ENCODE measurements at regions not wholly inside any gene's neighbourhood (a gene's known extent, or its start where the extent isn't known, plus 50 kb on each side); places are given as distances from the start of the nearest gene placed in this dataset.

DNA sequence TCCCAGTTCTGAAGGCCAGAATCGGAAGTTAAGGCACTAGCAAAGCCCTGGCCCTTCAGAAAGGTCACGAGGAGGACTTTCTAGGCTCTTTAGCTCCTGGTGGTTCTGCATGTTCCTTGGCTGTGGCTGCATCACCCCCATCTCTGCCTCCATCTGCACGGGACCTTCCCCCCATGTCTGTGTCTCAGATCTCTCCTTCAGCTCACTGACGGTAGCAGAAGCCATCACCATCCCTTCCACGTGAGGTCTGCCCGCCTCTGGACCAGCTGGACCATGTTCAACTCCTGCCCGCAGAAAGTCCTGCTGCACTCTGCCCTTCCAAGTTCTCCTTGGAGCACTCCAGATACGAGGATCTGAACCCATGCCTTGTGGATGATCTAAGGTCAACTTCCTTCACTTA is 242.9 kb upstream of the IRX1 start:
- H3K79me2 ChIP-seq (ENCODE audit: control insufficient read depth, insufficient read depth, low read length), result no peaks in the 10 kb centered on the region
- ATAC-seq (ENCODE audit: low read depth) (no peak), DNase-seq (no peak)
- H3K36me3 ChIP-seq (replicated peaks in 1 of 2; ENCODE audit: control extremely low read depth in 1 of 2, control insufficient read depth in 1 of 2, extremely low read depth in 1 of 2, insufficient read depth in 2 of 2, low read length in 1 of 2), result no peaks in the 10 kb centered on the region
- no peaks in the 10 kb centered on the region for H3K27me3 ChIP-seq (replicated peaks in 1 of 4; ENCODE audit: control extremely low read depth in 1 of 4, control insufficient read depth in 3 of 4, insufficient read depth in 4 of 4, low read length in 3 of 4)
- H3K27me3 Mint-ChIP-seq, result no peaks in the 10 kb centered on the region
- intact Hi-C loops (cut with micrococcal nuclease), result no loop called here
- no peak overlapping the region for H2AFZ ChIP-seq (ENCODE audit: insufficient read depth, low read depth, low read length, poor library complexity, severe bottlenecking)
- H3K4me3 Mint-ChIP-seq, result no peak overlapping the region
- H3K4me1 ChIP-seq (ENCODE audit: control insufficient read depth in 2 of 2, insufficient read depth in 2 of 2, low read length in 2 of 2), result no peaks in the 10 kb centered on the region
- no peak for TF ChIP-seq EZH2 (IDR thresholded peaks at IDR 0.05; ENCODE audit: borderline replicate concordance, insufficient read depth, low read depth, low read length, poor library complexity, severe bottlenecking)
- no peak for TF ChIP-seq CTCF (IDR thresholded peaks at IDR 0.05)
- H3K9me3 ChIP-seq (ENCODE audit: control extremely low read depth in 1 of 3, control insufficient read depth in 2 of 3, insufficient read depth in 1 of 3, low read length in 2 of 3), result peaks cover 0 to 24% (median 0%) of the 10 kb centered on the region in 3 donors
- CTCF ChIA-PET, result no interaction called here
- H4K20me1 ChIP-seq (ENCODE audit: control insufficient read depth, insufficient read depth, low read length, poor library complexity, severe bottlenecking), result no peaks in the 10 kb centered on the region
- H3K4me1 Mint-ChIP-seq, result no peaks in the 10 kb centered on the region
- peaks cover 7% of the 10 kb centered on the region for H3K9me3 Mint-ChIP-seq (ENCODE audit: insufficient read depth)
- H3K4me2 ChIP-seq (replicated peaks; ENCODE audit: low read depth, low read length, poor library complexity, severe bottlenecking), result no peak overlapping the region
- POLR2A ChIA-PET, result no interaction called here
- no peak overlapping the region for H3K27ac ChIP-seq (ENCODE audit: low read length in 2 of 2)
- no peak overlapping the region for H3K9ac ChIP-seq (ENCODE audit: low read length)
- H3K4me3 ChIP-seq (ENCODE audit: control extremely low read depth in 1 of 5, extremely low read depth in 1 of 5, insufficient read depth in 1 of 5, low read depth in 2 of 5, low read length in 4 of 5), result no peak overlapping the region
- H3K27ac Mint-ChIP-seq, result no peak overlapping the region
- WGBS (ENCODE audit: insufficient coverage), result 90% methylated on average over 7 of the region's 8 CpGs

DNA sequence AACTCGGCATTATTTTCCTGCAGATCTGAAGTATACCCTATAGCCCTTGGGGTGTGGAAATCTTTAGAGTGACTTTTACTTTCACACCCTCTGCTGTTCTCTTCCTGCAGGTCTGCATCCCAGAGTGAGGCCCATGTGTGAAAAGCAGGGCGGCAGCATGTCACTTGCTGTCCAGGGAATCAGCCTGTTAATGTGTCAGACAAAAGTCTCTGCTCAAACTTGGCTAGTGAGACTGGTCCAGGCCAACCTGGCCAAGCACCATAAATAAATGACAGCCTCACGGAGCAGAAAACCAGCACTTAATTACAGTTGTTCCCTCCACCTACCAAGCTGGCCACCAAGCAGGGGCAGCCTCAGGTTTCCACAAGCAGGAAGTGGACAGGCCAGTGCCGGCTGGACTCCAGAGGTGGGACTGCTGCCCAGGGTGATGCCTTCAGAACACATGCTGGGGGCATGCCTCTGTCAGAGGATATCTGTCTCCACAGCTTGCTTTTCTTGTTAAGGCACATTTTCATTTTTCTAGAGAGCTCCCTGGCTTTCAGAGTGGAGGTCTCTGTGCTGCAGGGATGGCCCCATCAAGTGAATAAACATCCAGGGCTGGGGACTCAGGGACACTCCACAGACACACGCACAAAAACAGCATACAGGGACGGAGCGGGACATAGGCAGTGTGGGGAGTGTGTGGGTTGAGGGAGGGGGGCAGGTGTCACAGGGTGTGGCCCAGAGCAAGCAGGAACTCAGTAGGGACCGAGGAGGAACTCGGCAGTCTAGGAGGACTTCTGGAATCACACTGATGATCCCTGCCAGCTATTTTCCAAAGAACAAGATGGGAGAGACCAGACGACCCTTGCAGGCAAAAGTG is 243.8 kb upstream of the IRX1 start:
- no peak for DNase-seq
- no peak overlapping the region for H3K4me3 ChIP-seq (ENCODE audit: control extremely low read depth in 1 of 5, extremely low read depth in 1 of 5, insufficient read depth in 1 of 5, low read depth in 2 of 5, low read length in 4 of 5)
- ATAC-seq (ENCODE audit: low read depth), result no peak
- no peak overlapping the region for H3K4me3 Mint-ChIP-seq
- intact Hi-C loops (cut with micrococcal nuclease), result no loop called here
- peaks cover 0 to 28% (median 0%) of the 10 kb centered on the region in 3 donors for H3K9me3 ChIP-seq (ENCODE audit: control extremely low read depth in 1 of 3, control insufficient read depth in 2 of 3, insufficient read depth in 1 of 3, low read length in 2 of 3)
- H3K36me3 ChIP-seq (replicated peaks in 1 of 2; ENCODE audit: control extremely low read depth in 1 of 2, control insufficient read depth in 1 of 2, extremely low read depth in 1 of 2, insufficient read depth in 2 of 2, low read length in 1 of 2), result no peaks in the 10 kb centered on the region
- no peak overlapping the region for H3K4me2 ChIP-seq (replicated peaks; ENCODE audit: low read depth, low read length, poor library complexity, severe bottlenecking)
- TF ChIP-seq CTCF (IDR thresholded peaks at IDR 0.05) (no peak), EZH2 (IDR thresholded peaks at IDR 0.05; ENCODE audit: borderline replicate concordance, insufficient read depth, low read depth, low read length, poor library complexity, severe bottlenecking) (no peak)
- no peak overlapping the region for H3K9ac ChIP-seq (ENCODE audit: low read length)
- no peaks in the 10 kb centered on the region for H3K4me1 Mint-ChIP-seq
- no peak overlapping the region for H3K27ac ChIP-seq (ENCODE audit: low read length in 2 of 2)
- H3K27me3 Mint-ChIP-seq, result no peaks in the 10 kb centered on the region
- H3K27me3 ChIP-seq (replicated peaks in 1 of 4; ENCODE audit: control extremely low read depth in 1 of 4, control insufficient read depth in 3 of 4, insufficient read depth in 4 of 4, low read length in 3 of 4), result no peaks in the 10 kb centered on the region
- WGBS (ENCODE audit: insufficient coverage), result 86% methylated on average over 8 of the region's 10 CpGs
- ChIA-PET CTCF (no interaction called here), POLR2A (no interaction called here)
- no peak overlapping the region for H3K27ac Mint-ChIP-seq
- H2AFZ ChIP-seq (ENCODE audit: insufficient read depth, low read depth, low read length, poor library complexity, severe bottlenecking), result no peak overlapping the region
- H4K20me1 ChIP-seq (ENCODE audit: control insufficient read depth, insufficient read depth, low read length, poor library complexity, severe bottlenecking), result no peaks in the 10 kb centered on the region
- no peaks in the 10 kb centered on the region for H3K79me2 ChIP-seq (ENCODE audit: control insufficient read depth, insufficient read depth, low read length)
- H3K9me3 Mint-ChIP-seq (ENCODE audit: insufficient read depth), result peaks cover 7% of the 10 kb centered on the region
- no peaks in the 10 kb centered on the region for H3K4me1 ChIP-seq (ENCODE audit: control insufficient read depth in 2 of 2, insufficient read depth in 2 of 2, low read length in 2 of 2)
